Endodermal cell (in vitro differentiated cells): ENCODE measurements at regions not wholly inside any gene's neighbourhood (a gene's known extent, or its start where the extent isn't known, plus 50 kb on each side); places are given as distances from the start of the nearest gene placed in this dataset.
"Not testable (repeated sequence)": the region's sequence is repeated elsewhere in the genome, so short reads cannot be mapped to it uniquely, and the experiment has no call there.

Experiments
- DNase-seq: peaks from one replicate; pipeline ENCODE4 v3.0.0-alpha.2; 2017
- H3K27ac ChIP-seq: 2 replicates; pipeline ENCODE4 v1.5.1; 2013; ENCODE audit warnings: mild to moderate bottlenecking, low read depth, low read length, moderate library complexity
- H3K27me3 ChIP-seq: 2 replicates; pipeline ENCODE4 v1.6.1; 2013; ENCODE audit warnings: mild to moderate bottlenecking, low read length, moderate library complexity; ENCODE audit not compliant: insufficient read depth, control insufficient read depth, poor library complexity, severe bottlenecking
- H3K36me3 ChIP-seq: 2 replicates; pipeline ENCODE4 v1.7.0; 2013; ENCODE audit warnings: mild to moderate bottlenecking, low read length, moderate library complexity; ENCODE audit not compliant: control insufficient read depth, insufficient read depth
- H3K4me1 ChIP-seq: one replicate; pipeline ENCODE4 v1.7.0; 2013; ENCODE audit warnings: low read length; ENCODE audit not compliant: control insufficient read depth, insufficient read depth
- H3K4me3 ChIP-seq: 2 replicates; pipeline ENCODE4 v1.5.1; 2013; ENCODE audit warnings: mild to moderate bottlenecking, low read length, moderate library complexity
- H3K9ac ChIP-seq: 2 replicates; pipeline ENCODE4 v1.6.1; 2013; ENCODE audit warnings: mild to moderate bottlenecking, low read length, moderate library complexity; ENCODE audit not compliant: poor library complexity, severe bottlenecking; ENCODE audit errors: extremely low read depth
- H3K9me3 ChIP-seq: 2 replicates; pipeline ENCODE4 v1.6.1; 2013; ENCODE audit warnings: mild to moderate bottlenecking, low read length, moderate library complexity; ENCODE audit not compliant: control insufficient read depth
- H3K27ac Mint-ChIP-seq: 2 replicates; pipeline ENCODE4 v1.8.0; 2020; ENCODE audit warnings: mixed read lengths
- H3K27me3 Mint-ChIP-seq: 2 replicates; pipeline ENCODE4 v1.8.0; 2021; ENCODE audit warnings: mild to moderate bottlenecking, mixed read lengths; ENCODE audit not compliant: insufficient read depth
- H3K36me3 Mint-ChIP-seq: 2 replicates; pipeline ENCODE4 v1.8.0; 2020; ENCODE audit warnings: low read depth, mixed read lengths
- H3K4me1 Mint-ChIP-seq: 2 replicates; pipeline ENCODE4 v1.8.0; 2020; ENCODE audit warnings: mixed read lengths
- H3K4me3 Mint-ChIP-seq: 2 replicates; pipeline ENCODE4 v1.8.0; 2020; ENCODE audit warnings: mild to moderate bottlenecking, moderate library complexity, mixed read lengths
- H3K9me3 Mint-ChIP-seq: 2 replicates; pipeline ENCODE4 v1.8.0; 2020; ENCODE audit warnings: mild to moderate bottlenecking, mixed read lengths
- CTCF ChIP-seq: fragments of 200-600 bp; sonication (generic); conservative IDR thresholded peaks from 2 replicates; pipeline ENCODE4 v1.5.0; 2021; ENCODE audit warnings: antibody characterized with exemption, mild to moderate bottlenecking
- WGBS, 2 experiments: methylation state at CpG; one replicate each; pipeline versions ENCODE4 v1.1.5 to v1.1.7; 2013; ENCODE audit warnings: missing lambda C conversion rate in 2 of 2, mixed read lengths in 1 of 2; ENCODE audit not compliant: insufficient coverage in 1 of 2, insufficient read length in 1 of 2; 5-methylcytosine and 5-hydroxymethylcytosine counted together

- H3K27ac ChIP-seq, result no peak overlapping the region
- H3K4me3 ChIP-seq, result no peak overlapping the region
- H3K27ac Mint-ChIP-seq, result no peak overlapping the region
- H3K4me3 Mint-ChIP-seq, result no peak overlapping the region
- no peak for TF ChIP-seq CTCF
- DNase-seq, result no peak
- WGBS, 2 experiments, result 100% methylated on average over 1 of the region's 1 CpG; no CpG with 5 or more reads in 1 of the 2 experiments
- H3K27me3 Mint-ChIP-seq, result peaks cover 21% of the 10 kb centered on the region
- H3K27me3 ChIP-seq, result no peaks in the 10 kb centered on the region
- H3K9me3 ChIP-seq, result no peaks in the 10 kb centered on the region
- H3K4me1 ChIP-seq, result no peaks in the 10 kb centered on the region
- no peaks in the 10 kb centered on the region for H3K36me3 Mint-ChIP-seq
- no peaks in the 10 kb centered on the region for H3K36me3 ChIP-seq
- no peaks in the 10 kb centered on the region for H3K4me1 Mint-ChIP-seq
- H3K9me3 Mint-ChIP-seq, result no peaks in the 10 kb centered on the region
- no peak overlapping the region for H3K9ac ChIP-seq
Measured at GRCh38 chrX:110914281-110914680, 118.7 kb upstream of the CHRDL1 start.

GRCh38 chrX:110904747-110905146 is 109.1 kb upstream of the CHRDL1 start:
- Mint-ChIP-seq H3K27me3 (peaks cover 28% of the 10 kb centered on the region), H3K9me3 (peaks cover 18% of the 10 kb centered on the region)
- not testable (repeated sequence) for H3K36me3 ChIP-seq, H3K27me3 ChIP-seq, DNase-seq, H3K36me3 Mint-ChIP-seq, H3K27ac Mint-ChIP-seq, H3K4me3 ChIP-seq, H3K4me1 Mint-ChIP-seq, H3K4me1 ChIP-seq, H3K27ac ChIP-seq, H3K4me3 Mint-ChIP-seq, H3K9ac ChIP-seq
- H3K9me3 ChIP-seq, result peaks cover 11% of the 10 kb centered on the region

GRCh38 chrX:110881971-110882370 is 86.4 kb upstream of the CHRDL1 start:
- WGBS, 2 experiments, result no CpG with 5 or more reads among the region's 1 CpG
- peaks cover 7% of the 10 kb centered on the region for H3K4me1 Mint-ChIP-seq
- no peak overlapping the region for H3K4me3 Mint-ChIP-seq
- Histone ChIP-seq H3K9ac (no peak overlapping the region), H3K27me3 (no peaks in the 10 kb centered on the region), H3K4me1 (no peaks in the 10 kb centered on the region), H3K27ac (no peak overlapping the region), H3K36me3 (no peaks in the 10 kb centered on the region), H3K9me3 (peaks cover 8% of the 10 kb centered on the region), H3K4me3 (no peak overlapping the region)
- no peak overlapping the region for H3K27ac Mint-ChIP-seq
- H3K9me3 Mint-ChIP-seq, result peaks cover 27% of the 10 kb centered on the region
- peaks cover 2% of the 10 kb centered on the region for H3K27me3 Mint-ChIP-seq
- no peak for TF ChIP-seq CTCF
- H3K36me3 Mint-ChIP-seq, result no peaks in the 10 kb centered on the region
- no peak for DNase-seq

- Histone ChIP-seq H3K27ac (no peak overlapping the region), H3K4me1 (no peaks in the 10 kb centered on the region), H3K27me3 (no peaks in the 10 kb centered on the region), H3K36me3 (no peaks in the 10 kb centered on the region), H3K9me3 (peaks cover 8% of the 10 kb centered on the region), H3K4me3 (no peak overlapping the region), H3K9ac (no peak overlapping the region)
- Mint-ChIP-seq H3K4me1 (peaks cover 7% of the 10 kb centered on the region), H3K9me3 (peaks cover 17% of the 10 kb centered on the region), H3K27ac (no peak overlapping the region), H3K4me3 (no peak overlapping the region), H3K27me3 (peaks cover 2% of the 10 kb centered on the region), H3K36me3 (no peaks in the 10 kb centered on the region)
- no peak for DNase-seq
- no peak for TF ChIP-seq CTCF
Measured at GRCh38 chrX:110877326-110877725, 81.7 kb upstream of the CHRDL1 start.
